Left ventricle myocardium inferior (tissue), 1 donor: ENCODE measurements at regions not wholly inside any gene's neighbourhood (a gene's known extent, or its start where the extent isn't known, plus 50 kb on each side); places are given as distances from the start of the nearest gene placed in this dataset.

Source experiments
- DNase-seq: peaks from one replicate; pipeline ENCODE4 v3.0.0-alpha.2; 2020
- H3K27ac ChIP-seq: fragments of 200-600 bp; replicated peaks from 2 replicates; pipeline ENCODE4 v1.8.0; 2021
- H3K27me3 ChIP-seq: fragments of 200-600 bp; 2 replicates; pipeline ENCODE4 v1.8.0; 2021; ENCODE audit warnings: low read depth
- H3K36me3 ChIP-seq: fragments of 200-600 bp; 2 replicates; pipeline ENCODE4 v1.8.0; 2021
- H3K4me1 ChIP-seq: fragments of 200-600 bp; 2 replicates; pipeline ENCODE4 v1.8.0; 2021
- H3K4me3 ChIP-seq: fragments of 200-600 bp; 2 replicates; pipeline ENCODE4 v1.8.0; 2021; ENCODE audit warnings: mild to moderate bottlenecking, moderate library complexity
- H3K9me3 ChIP-seq: fragments of 200-600 bp; replicated peaks from 2 replicates; pipeline ENCODE4 v1.8.0; 2021
- CTCF ChIP-seq: fragments of 200-600 bp; IDR thresholded peaks from 2 replicates; pipeline ENCODE4 v1.8.0; 2021; ENCODE audit warnings: antibody characterized with exemption, mild to moderate bottlenecking, borderline replicate concordance
- intact Hi-C: fragments of 100-400 bp; cut with micrococcal nuclease; formaldehyde crosslinking; loops from one replicate; pipeline ENCODE4 v1.11.0; 2022
- donor health status: DM: no; HTN: yes; CAD: no; lungs with severe emphysema.

GRCh38 chr4:14868426-14869395, 133.6 kb upstream of the CPEB2 start:
- DNase-seq: no peak
- Histone ChIP-seq H3K4me1 (peaks cover 22% of the 10 kb centered on the region), H3K4me3 (no peak overlapping the region), H3K27me3 (no peaks in the 10 kb centered on the region), H3K36me3 (no peaks in the 10 kb centered on the region), H3K27ac (no peak overlapping the region), H3K9me3 (no peaks in the 10 kb centered on the region)
- no peak for TF ChIP-seq CTCF
- intact Hi-C loops: no loop called here

DNA sequence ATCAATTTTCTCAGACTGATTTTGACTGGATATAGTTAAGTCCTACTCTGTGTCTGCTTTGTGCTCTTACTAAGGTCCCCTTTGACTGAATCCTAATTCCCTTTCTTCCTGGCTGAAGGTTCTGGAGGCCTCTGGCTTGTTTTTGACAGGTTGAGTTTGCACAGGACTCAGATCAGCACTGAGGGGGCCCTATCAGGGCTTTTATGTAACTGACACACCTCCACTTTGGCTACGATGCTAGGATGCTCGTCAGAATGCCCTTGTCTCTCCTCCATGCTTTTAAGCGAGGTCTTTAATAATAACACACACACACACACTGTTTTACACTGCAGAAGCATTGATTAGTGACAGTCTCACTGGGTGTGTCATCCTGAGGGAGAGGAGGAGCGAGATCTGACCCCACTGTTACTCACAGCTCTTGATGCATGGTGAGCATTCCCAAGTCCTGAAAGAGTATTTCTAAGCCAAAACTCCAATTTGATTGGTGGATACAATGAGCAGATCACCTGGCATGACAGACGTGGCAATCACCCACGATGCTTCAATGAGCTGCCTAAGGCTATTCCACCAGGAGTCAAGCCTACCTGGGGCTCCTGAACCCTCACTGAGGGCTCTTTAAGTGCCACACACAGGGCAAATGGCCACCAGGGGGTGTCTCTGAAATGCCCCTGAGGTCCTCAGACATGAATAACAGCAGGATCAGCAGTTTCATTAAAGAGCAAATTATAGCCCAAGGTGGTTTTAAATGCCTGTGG, 130.4 kb upstream of the CPEB2 start:
- peak; percentile 33 for TF ChIP-seq CTCF
- Histone ChIP-seq H3K4me3 (no peak overlapping the region), H3K27ac (no peak overlapping the region), H3K36me3 (no peaks in the 10 kb centered on the region), H3K9me3 (no peaks in the 10 kb centered on the region), H3K27me3 (no peaks in the 10 kb centered on the region), H3K4me1 (peaks cover 11% of the 10 kb centered on the region)
- intact Hi-C loops: no loop called here
- no peak for DNase-seq

GRCh38 chr4:14874990-14875389, 127.3 kb upstream of the CPEB2 start:
- H3K27ac ChIP-seq: no peak overlapping the region
- no peaks in the 10 kb centered on the region for H3K36me3 ChIP-seq
- H3K9me3 ChIP-seq: no peaks in the 10 kb centered on the region
- no peak for DNase-seq
- H3K4me3 ChIP-seq: no peak overlapping the region
- intact Hi-C loops: no loop called here
- peaks cover 17% of the 10 kb centered on the region for H3K4me1 ChIP-seq
- H3K27me3 ChIP-seq: no peaks in the 10 kb centered on the region
- TF ChIP-seq CTCF: no peak

DNA sequence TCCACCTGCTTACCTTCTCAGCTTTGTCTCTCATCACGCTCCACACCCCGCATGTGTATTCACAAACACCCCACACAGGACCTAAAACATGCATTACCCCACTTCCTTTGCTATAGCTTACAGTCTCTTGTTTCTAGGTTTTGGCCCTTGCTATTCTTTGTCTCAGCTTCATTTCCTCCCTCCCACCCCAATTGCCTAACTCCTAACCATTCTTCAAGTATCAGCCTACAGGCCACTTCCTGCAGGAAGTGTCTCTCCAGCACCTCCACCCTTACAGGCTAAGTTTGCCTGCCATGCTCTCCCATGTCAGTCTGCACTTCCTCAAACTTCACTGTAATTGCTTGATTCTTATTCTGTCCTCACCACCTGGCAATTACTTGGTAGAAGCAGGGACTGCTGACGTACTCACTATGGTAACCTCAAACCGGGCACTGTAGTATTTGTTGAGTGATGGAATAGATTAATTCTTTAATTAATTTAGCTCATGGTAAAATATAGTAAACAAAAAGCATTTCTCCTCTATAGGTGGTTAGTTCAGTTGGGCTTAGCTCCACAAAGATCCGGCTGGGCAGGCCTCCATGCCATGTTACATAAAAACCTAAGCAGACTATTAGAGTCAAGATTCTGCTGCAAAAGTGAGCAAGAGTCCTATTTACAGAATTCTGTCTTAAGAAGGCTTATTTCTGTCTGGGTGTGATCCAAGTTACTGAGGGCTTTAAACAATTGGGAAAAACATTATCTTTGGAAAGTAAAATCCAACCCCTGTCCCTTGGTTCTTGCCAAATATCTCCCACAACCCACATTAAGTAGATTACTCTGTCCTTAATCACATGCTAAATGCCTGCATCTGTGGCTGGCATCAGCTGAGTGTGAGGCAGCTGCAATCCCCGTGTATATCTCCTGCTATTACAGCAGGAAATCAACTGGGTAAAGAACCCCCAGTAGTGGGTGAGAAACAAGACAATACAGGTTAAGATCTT, 124.7 kb upstream of the CPEB2 start:
- no peak for TF ChIP-seq CTCF
- Histone ChIP-seq H3K27me3 (no peaks in the 10 kb centered on the region), H3K27ac (peak overlapping the region; percentile 66), H3K4me3 (no peak overlapping the region), H3K36me3 (no peaks in the 10 kb centered on the region), H3K9me3 (no peaks in the 10 kb centered on the region), H3K4me1 (peaks cover 17% of the 10 kb centered on the region)
- intact Hi-C loops: no loop called here
- no peak for DNase-seq

- Histone ChIP-seq H3K9me3 (no peaks in the 10 kb centered on the region), H3K36me3 (no peaks in the 10 kb centered on the region), H3K27me3 (no peaks in the 10 kb centered on the region), H3K4me3 (no peak overlapping the region), H3K4me1 (peaks cover 17% of the 10 kb centered on the region), H3K27ac (no peak overlapping the region)
- no peak for DNase-seq
- intact Hi-C loops: no loop called here
- no peak for TF ChIP-seq CTCF
Measured at GRCh38 chr4:14878681-14879080, 123.6 kb upstream of the CPEB2 start.
